GM10266 (cell line): ENCODE measurements at regions not wholly inside any gene's neighbourhood (a gene's known extent, or its start where the extent isn't known, plus 50 kb on each side); places are given as distances from the start of the nearest gene placed in this dataset.

ENCODE experiments used
- DNase-seq: peaks from one replicate; pipeline ENCODE4 v3.0.0; 2012; ENCODE audit errors: extremely low spot score
- TF ChIP-seq, protein P1 (sequence below): IDR thresholded peaks from 2 replicates; pipeline ENCODE4 v1.5.1; 2012; ENCODE audit warnings: mild to moderate bottlenecking, low read depth; ENCODE audit not compliant: control insufficient read depth, insufficient read depth; ENCODE audit errors: missing control alignments

DNA sequence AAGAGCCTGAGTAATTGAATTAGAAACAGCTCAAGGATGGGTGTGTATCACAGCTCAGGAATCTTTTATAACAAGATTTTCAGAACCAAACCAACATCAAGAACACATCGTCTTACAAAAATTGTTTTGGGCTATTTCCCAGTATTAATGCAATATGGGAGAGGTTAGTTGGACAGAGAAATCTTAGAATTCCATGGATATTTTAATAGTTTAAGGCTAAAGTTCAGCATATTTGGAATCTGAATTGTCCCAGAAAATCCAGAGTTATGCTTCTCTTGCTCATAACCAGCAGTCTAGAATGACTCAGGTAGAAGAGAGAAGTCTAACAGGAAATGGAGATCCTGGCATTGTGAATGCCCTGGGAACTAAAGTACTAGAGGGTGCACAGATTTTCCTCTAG lies 74.6 kb downstream of the ADM start:
- DNase-seq = no peak

GRCh38 chr11:10379871-10380568 lies 75.0 kb upstream of the AMPD3 start:
- no peak for DNase-seq

More for the DNA sequence above, 74.6 kb downstream of the ADM start:
- TF ChIP-seq, protein P1, sequence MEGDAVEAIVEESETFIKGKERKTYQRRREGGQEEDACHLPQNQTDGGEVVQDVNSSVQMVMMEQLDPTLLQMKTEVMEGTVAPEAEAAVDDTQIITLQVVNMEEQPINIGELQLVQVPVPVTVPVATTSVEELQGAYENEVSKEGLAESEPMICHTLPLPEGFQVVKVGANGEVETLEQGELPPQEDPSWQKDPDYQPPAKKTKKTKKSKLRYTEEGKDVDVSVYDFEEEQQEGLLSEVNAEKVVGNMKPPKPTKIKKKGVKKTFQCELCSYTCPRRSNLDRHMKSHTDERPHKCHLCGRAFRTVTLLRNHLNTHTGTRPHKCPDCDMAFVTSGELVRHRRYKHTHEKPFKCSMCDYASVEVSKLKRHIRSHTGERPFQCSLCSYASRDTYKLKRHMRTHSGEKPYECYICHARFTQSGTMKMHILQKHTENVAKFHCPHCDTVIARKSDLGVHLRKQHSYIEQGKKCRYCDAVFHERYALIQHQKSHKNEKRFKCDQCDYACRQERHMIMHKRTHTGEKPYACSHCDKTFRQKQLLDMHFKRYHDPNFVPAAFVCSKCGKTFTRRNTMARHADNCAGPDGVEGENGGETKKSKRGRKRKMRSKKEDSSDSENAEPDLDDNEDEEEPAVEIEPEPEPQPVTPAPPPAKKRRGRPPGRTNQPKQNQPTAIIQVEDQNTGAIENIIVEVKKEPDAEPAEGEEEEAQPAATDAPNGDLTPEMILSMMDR = no peak

DNA sequence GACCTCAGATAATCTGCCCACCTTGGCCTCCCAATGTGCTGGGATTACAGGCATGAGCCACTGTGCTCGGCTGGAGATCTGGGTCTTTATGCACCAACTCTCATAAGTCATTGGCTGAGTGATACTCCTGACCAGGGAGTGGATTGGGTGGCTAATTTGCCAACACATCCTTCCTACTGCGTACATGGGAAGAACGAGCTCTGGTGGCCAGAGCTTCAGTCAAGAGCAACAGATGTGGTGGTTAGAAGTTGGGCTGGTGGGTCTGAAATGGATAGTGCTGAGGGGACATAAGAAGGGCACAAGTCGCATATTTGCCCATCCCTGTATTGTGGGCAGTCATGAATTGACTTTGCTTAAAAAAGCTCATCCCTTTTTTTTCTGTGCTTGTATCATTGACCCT lies 74.1 kb upstream of the AMPD3 start:
- no peak for DNase-seq
- TF ChIP-seq, protein P1 = no peak

More at GRCh38 chr11:10379871-10380568, 75.0 kb upstream of the AMPD3 start:
- TF ChIP-seq, protein P1 = no peak

DNA sequence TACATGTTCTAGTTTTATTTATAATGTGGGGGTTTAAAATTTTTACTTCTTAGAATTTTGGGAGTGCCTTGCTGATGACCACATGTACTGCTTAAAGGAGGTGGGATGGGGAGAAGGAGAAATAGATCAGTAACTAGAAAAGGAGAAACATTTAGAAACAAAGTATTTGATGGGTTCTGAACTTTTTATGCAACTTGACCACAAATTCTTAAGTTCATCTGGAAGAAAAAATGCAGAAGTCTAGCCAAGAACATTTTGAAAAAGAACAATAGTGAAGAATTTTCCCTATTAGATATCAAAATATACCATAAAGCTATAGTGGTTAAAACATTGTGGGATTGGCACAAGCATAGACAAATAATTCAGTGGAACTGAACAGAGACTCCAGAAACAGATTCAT lies 73.3 kb upstream of the AMPD3 start:
- TF ChIP-seq, protein P1 = no peak
- no peak for DNase-seq

- DNase-seq = no peak
- TF ChIP-seq, protein P1 = no peak
Measured at GRCh38 chr11:10382518-10382917, 72.5 kb upstream of the AMPD3 start.

- TF ChIP-seq, protein P1 = no peak
- DNase-seq = no peak
Measured at GRCh38 chr11:10385696-10386095, 69.4 kb upstream of the AMPD3 start.

DNA sequence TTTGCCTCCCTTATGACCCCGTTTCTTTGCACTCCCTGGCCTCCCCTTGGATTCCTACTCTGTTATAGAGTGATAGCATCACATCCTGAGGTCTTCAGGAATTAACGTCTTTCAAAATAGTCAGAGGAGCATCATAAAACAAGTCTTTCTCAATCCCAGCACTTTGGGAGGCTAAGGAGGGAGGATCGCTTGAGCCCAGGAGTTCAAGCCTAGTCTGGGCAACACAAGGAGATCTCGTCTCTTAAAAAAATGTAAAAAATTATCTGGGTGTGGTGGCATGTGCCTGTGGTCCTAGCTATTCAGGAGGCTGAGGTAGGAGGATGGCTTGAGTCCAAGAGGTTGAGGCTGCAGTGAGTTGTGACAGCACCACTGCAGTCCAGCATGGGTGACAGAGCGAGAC lies 68.7 kb upstream of the AMPD3 start:
- TF ChIP-seq, protein P1 = no peak
- no peak for DNase-seq
